GM20431 (cell line): ENCODE measurements at regions not wholly inside any gene's neighbourhood (a gene's known extent, or its start where the extent isn't known, plus 50 kb on each side); places are given as distances from the start of the nearest gene placed in this dataset.
"Not testable (repeated sequence)": the region's sequence is repeated elsewhere in the genome, so short reads cannot be mapped to it uniquely, and the experiment has no call there.

ENCODE experiments used
- in situ Hi-C: fragments of 300-500 bp; cut with MseI, MboI; formaldehyde crosslinking; loops from one replicate; pipeline ENCODE4 v1.15.0; 2020; ENCODE audit warnings: low sequenced_read_pairs; ENCODE audit not compliant: unreplicated experiment

GRCh38 chr10:106309376-106309775, 855.1 kb downstream of the SORCS1 start:
- in situ Hi-C loops, result no loop called here

- in situ Hi-C loops, result no loop called here
Observed at GRCh38 chr10:106308284-106308683, 856.2 kb downstream of the SORCS1 start.

- in situ Hi-C loops, result no loop called here
Observed at GRCh38 chr10:106304056-106304455, 860.5 kb downstream of the SORCS1 start.

GRCh38 chr10:106302961-106303360, 861.5 kb downstream of the SORCS1 start:
- in situ Hi-C loops, result no loop called here

GRCh38 chr10:106301146-106301545, 863.4 kb downstream of the SORCS1 start:
- in situ Hi-C loops, result no loop called here

GRCh38 chr10:106296750-106297392, 867.6 kb downstream of the SORCS1 start:
- in situ Hi-C loops, result no loop called here

- in situ Hi-C loops, result no loop called here
Observed at GRCh38 chr10:106284802-106285587, 879.5 kb downstream of the SORCS1 start.

- in situ Hi-C loops, result no loop called here
Observed at GRCh38 chr10:106280896-106281460, 883.5 kb downstream of the SORCS1 start.

- in situ Hi-C loops, result no loop called here
Observed at GRCh38 chr10:106278383-106278782, 886.1 kb downstream of the SORCS1 start.

GRCh38 chr10:106271237-106271636, 893.3 kb downstream of the SORCS1 start:
- in situ Hi-C loops, result no loop called here

GRCh38 chr10:106268000-106268399, 896.5 kb downstream of the SORCS1 start:
- in situ Hi-C loops, result no loop called here

- in situ Hi-C loops, result no loop called here
Observed at GRCh38 chr10:106267591-106267990, 896.9 kb downstream of the SORCS1 start.

- in situ Hi-C loops, result not testable (repeated sequence)
Observed at GRCh38 chr10:106257432-106257831, 907.1 kb downstream of the SORCS1 start.

- in situ Hi-C loops, result no loop called here
Observed at GRCh38 chr10:106255111-106255678, 909.3 kb downstream of the SORCS1 start.

- in situ Hi-C loops, result no loop called here
Observed at GRCh38 chr10:106254071-106254470, 910.4 kb downstream of the SORCS1 start.

GRCh38 chr10:106252541-106252940, 912.0 kb downstream of the SORCS1 start:
- in situ Hi-C loops, result no loop called here

GRCh38 chr10:106251573-106251972, 912.9 kb downstream of the SORCS1 start:
- in situ Hi-C loops, result no loop called here

- in situ Hi-C loops, result no loop called here
Observed at GRCh38 chr10:106242301-106242700, 922.2 kb downstream of the SORCS1 start.

- in situ Hi-C loops, result no loop called here
Observed at GRCh38 chr10:106226828-106227227, 937.7 kb downstream of the SORCS1 start.

GRCh38 chr10:106226142-106226541, 938.4 kb downstream of the SORCS1 start:
- in situ Hi-C loops, result no loop called here

- in situ Hi-C loops, result no loop called here
Observed at GRCh38 chr10:106224676-106225075, 939.8 kb downstream of the SORCS1 start.
